GM12878 (cell line): ENCODE measurements at regions not wholly inside any gene's neighbourhood (a gene's known extent, or its start where the extent isn't known, plus 50 kb on each side); places are given as distances from the start of the nearest gene placed in this dataset.

ENCODE experiments used
- ATAC-seq: fragments of 200-7000 bp; cut with Tn5 transposase; 3 replicates; pipeline ENCODE4 v1.9.1; 2020; ENCODE audit warnings: mild to moderate bottlenecking, moderate library complexity
- BruUV-seq: library from RNA; stranded (reverse); fragments of 400-500 nt; replicated peaks from 2 replicates; lab custom pipeline; 2021; lab: Mats Ljungman, UMichigan
- CTCF ChIA-PET: fragments of 300-600 bp; sonication (Branson Sonifier 250); formaldehyde crosslinking; extraction: SDS; loops from one replicate; lab custom pipeline; 2021; ENCODE audit warnings: inconsistent platforms; lab: Yijun Ruan, JAX
- POLR2A ChIA-PET: fragments of 350-600 bp; formaldehyde crosslinking; extraction: SDS; loops from one replicate; lab custom pipeline; 2021; ENCODE audit warnings: inconsistent platforms; lab: Charles Lee
- RAD21 ChIA-PET: fragments of 300-600 bp; sonication (Branson Sonifier 250); formaldehyde crosslinking; loops from one replicate; lab custom pipeline; 2023; ENCODE audit warnings: antibody characterized with exemption; ENCODE audit not compliant: unreplicated experiment; lab: Charles Lee
- SMC1A ChIA-PET: fragments of 300-600 bp; sonication (Branson Sonifier 250); formaldehyde crosslinking; loops from one replicate; lab custom pipeline; 2023; ENCODE audit not compliant: unreplicated experiment, uncharacterized antibody; lab: Charles Lee
- DNase-seq: peaks from one replicate; pipeline ENCODE4 v3.0.0-alpha.2; 2011; ENCODE audit warnings: low read depth, low spot score
- FAIRE-seq: peaks from 3 replicates; lab custom pipeline; 2011; peaks lifted over from hg19 to GRCh38; lab: Jason Lieb, UNC
- H2AFZ ChIP-seq: 2 replicates; pipeline ENCODE4 v1.6.0; 2011; ENCODE audit warnings: low read depth, low read length, control low read depth; ENCODE audit not compliant: control insufficient read depth
- H3K27ac ChIP-seq: 2 replicates; pipeline ENCODE4 v1.5.1; 2011; ENCODE audit warnings: control low read depth; ENCODE audit not compliant: control insufficient read depth, insufficient read depth
- H3K27me3 ChIP-seq, 2 experiments: replicated peaks in 1 of 2; 2 replicates each; pipeline versions ENCODE4 v1.6.0 to v1.6.1; 2011; ENCODE audit warnings: low read length in 1 of 2; ENCODE audit not compliant: control insufficient read depth in 2 of 2, insufficient read depth in 2 of 2
- H3K36me3 ChIP-seq, 2 experiments: 2 replicates each; pipeline ENCODE4 v1.5.1; 2011; ENCODE audit warnings: low read length in 1 of 2; ENCODE audit not compliant: control insufficient read depth in 2 of 2, insufficient read depth in 2 of 2
- H3K4me1 ChIP-seq: 2 replicates; pipeline ENCODE4 v1.6.1; 2011; ENCODE audit warnings: mild to moderate bottlenecking, low read length, moderate library complexity, mixed read lengths; ENCODE audit not compliant: control insufficient read depth, insufficient read depth
- H3K4me2 ChIP-seq: 2 replicates; pipeline ENCODE4 v1.6.0; 2011; ENCODE audit warnings: control low read depth; ENCODE audit not compliant: control insufficient read depth, insufficient read depth
- H3K4me3 ChIP-seq: fragments of 200-600 bp; sonication (generic); 2 replicates; pipeline ENCODE4 v1.5.1; 2016
- H3K79me2 ChIP-seq: 2 replicates; pipeline ENCODE4 v1.6.0; 2011; ENCODE audit warnings: low read length; ENCODE audit not compliant: control insufficient read depth, insufficient read depth
- H3K9ac ChIP-seq: 2 replicates; pipeline ENCODE4 v1.8.0; 2011; ENCODE audit warnings: low read length, control low read depth, mixed read lengths; ENCODE audit not compliant: control insufficient read depth, insufficient read depth
- H3K9me3 ChIP-seq: replicated peaks from 3 replicates; pipeline ENCODE4 v1.5.1; 2011; ENCODE audit warnings: mild to moderate bottlenecking, low read length; ENCODE audit not compliant: control insufficient read depth, insufficient read depth
- H4K20me1 ChIP-seq: 2 replicates; pipeline ENCODE4 v1.6.0; 2011; ENCODE audit not compliant: control insufficient read depth, insufficient read depth
- DPF2 ChIP-seq: fragments of 450-650 bp; IDR thresholded peaks from 2 replicates; pipeline ENCODE4 v1.6.1; 2017; ENCODE audit warnings: mild to moderate bottlenecking
- EED ChIP-seq: sonication (generic); IDR thresholded peaks from 2 replicates; pipeline ENCODE4 v1.6.1; 2016; ENCODE audit warnings: antibody characterized with exemption, low read depth
- HDGF ChIP-seq: fragments of 450-650 bp; IDR thresholded peaks from 2 replicates; pipeline ENCODE4 v1.6.1; 2016; ENCODE audit warnings: antibody characterized with exemption
- KLF5 ChIP-seq: fragments of 450-650 bp; IDR thresholded peaks from 2 replicates; pipeline ENCODE4 v1.6.1; 2014; ENCODE audit warnings: mild to moderate bottlenecking; ENCODE audit not compliant: partially characterized antibody
- MEF2A ChIP-seq: IDR thresholded peaks from 2 replicates; pipeline ENCODE4 v1.6.1; 2011; ENCODE audit warnings: low read depth, mild to moderate bottlenecking, low read length, moderate library complexity; ENCODE audit not compliant: insufficient read depth
- MTA3 ChIP-seq: IDR thresholded peaks from 2 replicates; pipeline ENCODE4 v1.6.1; 2012; ENCODE audit warnings: low read length, inconsistent platforms, borderline replicate concordance
- NFIC ChIP-seq: IDR thresholded peaks from 2 replicates; pipeline ENCODE4 v1.6.1; 2012; ENCODE audit warnings: low read depth, mild to moderate bottlenecking, inconsistent platforms, low read length, moderate library complexity
- NR2F1 ChIP-seq: fragments of 450-650 bp; conservative IDR thresholded peaks from 2 replicates; pipeline ENCODE4 v1.6.1; 2017; ENCODE audit warnings: mild to moderate bottlenecking
- PBX3 ChIP-seq: IDR thresholded peaks from 2 replicates; pipeline ENCODE4 v1.6.1; 2011; ENCODE audit warnings: mild to moderate bottlenecking, low read depth, low read length, moderate library complexity; ENCODE audit not compliant: insufficient replicate concordance
- POLR2AphosphoS5 ChIP-seq: IDR thresholded peaks from 2 replicates; pipeline ENCODE4 v1.6.1; 2011; ENCODE audit warnings: mild to moderate bottlenecking, low read length, inconsistent platforms
- RBBP5 ChIP-seq: fragments of 200-600 bp; sonication (generic); conservative IDR thresholded peaks from 2 replicates; pipeline ENCODE4 v1.6.1; 2016
- TCF12 ChIP-seq: IDR thresholded peaks from 2 replicates; pipeline ENCODE4 v1.6.1; 2011; ENCODE audit warnings: low read depth, mild to moderate bottlenecking, low read length
- WRNIP1 ChIP-seq: IDR thresholded peaks from 2 replicates; pipeline ENCODE4 v1.6.1; 2011; ENCODE audit warnings: low read depth, low read length, improper control_type of control experiment, borderline replicate concordance
- ZBTB4 ChIP-seq: fragments of 450-650 bp; formaldehyde crosslinking; IDR thresholded peaks from 2 replicates; pipeline ENCODE4 v1.4.0; 2022; ENCODE audit warnings: mild to moderate bottlenecking, moderate library complexity
- ZNF384 ChIP-seq: IDR thresholded peaks from 2 replicates; pipeline ENCODE4 v1.6.1; 2012; ENCODE audit warnings: low read depth, mild to moderate bottlenecking, low read length, improper control_type of control experiment, borderline replicate concordance
- WGBS: methylation state at CpG from one replicate; pipeline ENCODE4 v1.1.6; 2016; ENCODE audit warnings: low lambda C conversion rate; ENCODE audit not compliant: insufficient replicate concordance, insufficient coverage; ENCODE audit errors: missing lambda C conversion rate; 5-methylcytosine and 5-hydroxymethylcytosine counted together
- in situ Hi-C: fragments of 300-500 bp; cut with MboI; formaldehyde crosslinking; loops from 9 replicates; pipeline ENCODE4 v1.14.3; 2018; ENCODE audit warnings: mixed read lengths
- intact Hi-C: fragments of 100-400 bp; cut with micrococcal nuclease; formaldehyde crosslinking; loops from one replicate; pipeline ENCODE4 v1.14.2; 2022; ENCODE audit not compliant: unreplicated experiment
- TF ChIP-seq, protein P1 (sequence below): fragments of 450-650 bp; IDR thresholded peaks from 2 replicates; pipeline ENCODE4 v1.6.1; 2018; ENCODE audit warnings: mild to moderate bottlenecking, low read depth, moderate library complexity; ENCODE audit not compliant: partially characterized antibody
- TF ChIP-seq, protein P2 (sequence below): IDR thresholded peaks from 2 replicates; pipeline ENCODE4 v1.6.1; 2011; ENCODE audit warnings: low read depth, low read length, improper control_type of control experiment, borderline replicate concordance

DNA sequence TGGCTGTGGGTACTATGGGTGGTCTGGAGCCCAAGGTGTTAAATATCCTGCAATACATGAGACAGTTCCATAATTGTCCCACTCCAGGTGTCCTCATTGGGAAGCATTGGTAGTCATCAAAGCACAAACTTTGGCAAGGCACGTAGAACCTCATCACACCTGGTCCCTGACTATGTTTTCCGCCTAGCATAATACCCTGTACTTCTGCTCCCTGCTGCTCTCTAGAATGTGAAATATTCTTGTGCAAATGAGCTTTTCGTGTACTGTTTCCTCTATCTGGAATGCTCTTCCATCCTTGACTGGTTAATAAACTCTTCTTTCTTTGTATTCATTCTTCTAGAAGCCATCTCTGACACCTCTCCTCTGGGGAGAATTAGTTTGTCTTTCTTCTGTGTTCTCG, 103.2 kb downstream of the EBLN2 start (continued):
- TF ChIP-seq NFIC (no peak), ZNF384 (no peak), EED (no peak), PBX3 (no peak)

- DNase-seq (no peak), FAIRE-seq (no peak), ATAC-seq (no peak)
- Histone ChIP-seq H3K4me1 (no peaks in the 10 kb centered on the region), H3K79me2 (no peaks in the 10 kb centered on the region), H3K27ac (no peak overlapping the region), H3K9ac (no peak overlapping the region), H3K27me3 (no peaks in the 10 kb centered on the region; a peak in 2 of 4 replicates), H2AFZ (no peak overlapping the region), H3K9me3 (no peaks in the 10 kb centered on the region), H3K4me2 (no peak overlapping the region), H4K20me1 (no peaks in the 10 kb centered on the region), H3K4me3 (no peak overlapping the region), H3K36me3 (no peaks in the 10 kb centered on the region)
- RAD21 ChIA-PET, result no interaction called here
- 0% methylated on average over 1 of the region's 1 CpG for WGBS
- intact Hi-C loops (no loop called here), in situ Hi-C loops (no loop called here)
- POLR2A ChIA-PET, result interaction anchor here (0.6 kb wide), 1 partner anchor 11 kb away, joined by 3 read pairs; no protein-coding TSS in a partner anchor
- BruUV-seq, result no TSS peak
- CTCF ChIA-PET, result no interaction called here
- SMC1A ChIA-PET, result interaction anchor here (0.5 to 1.1 kb wide), 2 partner anchors 12 to 685 kb away, joined by 3 to 4 read pairs; no protein-coding TSS in a partner anchor
- TF ChIP-seq KLF5 (no peak), MEF2A (no peak), POLR2AphosphoS5 (no peak), WRNIP1 (no peak), DPF2 (no peak), MTA3 (no peak), TCF12 (no peak), NR2F1 (no peak), HDGF (no peak), RBBP5 (no peak), ZBTB4 (no peak)
- TF ChIP-seq, protein P1, sequence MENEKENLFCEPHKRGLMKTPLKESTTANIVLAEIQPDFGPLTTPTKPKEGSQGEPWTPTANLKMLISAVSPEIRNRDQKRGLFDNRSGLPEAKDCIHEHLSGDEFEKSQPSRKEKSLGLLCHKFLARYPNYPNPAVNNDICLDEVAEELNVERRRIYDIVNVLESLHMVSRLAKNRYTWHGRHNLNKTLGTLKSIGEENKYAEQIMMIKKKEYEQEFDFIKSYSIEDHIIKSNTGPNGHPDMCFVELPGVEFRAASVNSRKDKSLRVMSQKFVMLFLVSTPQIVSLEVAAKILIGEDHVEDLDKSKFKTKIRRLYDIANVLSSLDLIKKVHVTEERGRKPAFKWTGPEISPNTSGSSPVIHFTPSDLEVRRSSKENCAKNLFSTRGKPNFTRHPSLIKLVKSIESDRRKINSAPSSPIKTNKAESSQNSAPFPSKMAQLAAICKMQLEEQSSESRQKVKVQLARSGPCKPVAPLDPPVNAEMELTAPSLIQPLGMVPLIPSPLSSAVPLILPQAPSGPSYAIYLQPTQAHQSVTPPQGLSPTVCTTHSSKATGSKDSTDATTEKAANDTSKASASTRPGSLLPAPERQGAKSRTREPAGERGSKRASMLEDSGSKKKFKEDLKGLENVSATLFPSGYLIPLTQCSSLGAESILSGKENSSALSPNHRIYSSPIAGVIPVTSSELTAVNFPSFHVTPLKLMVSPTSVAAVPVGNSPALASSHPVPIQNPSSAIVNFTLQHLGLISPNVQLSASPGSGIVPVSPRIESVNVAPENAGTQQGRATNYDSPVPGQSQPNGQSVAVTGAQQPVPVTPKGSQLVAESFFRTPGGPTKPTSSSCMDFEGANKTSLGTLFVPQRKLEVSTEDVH, result no peak
- TF ChIP-seq, protein P2, sequence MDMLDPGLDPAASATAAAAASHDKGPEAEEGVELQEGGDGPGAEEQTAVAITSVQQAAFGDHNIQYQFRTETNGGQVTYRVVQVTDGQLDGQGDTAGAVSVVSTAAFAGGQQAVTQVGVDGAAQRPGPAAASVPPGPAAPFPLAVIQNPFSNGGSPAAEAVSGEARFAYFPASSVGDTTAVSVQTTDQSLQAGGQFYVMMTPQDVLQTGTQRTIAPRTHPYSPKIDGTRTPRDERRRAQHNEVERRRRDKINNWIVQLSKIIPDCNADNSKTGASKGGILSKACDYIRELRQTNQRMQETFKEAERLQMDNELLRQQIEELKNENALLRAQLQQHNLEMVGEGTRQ, result no peak
Observed at GRCh38 chr3:73175698-73176097, 114.2 kb downstream of the EBLN2 start.
